ENCODE measurements at regions not wholly inside any gene's neighbourhood (a gene's known extent, or its start where the extent isn't known, plus 50 kb on each side); places are given as distances from the start of the nearest gene placed in this dataset.

- DNase-seq = no peak
Observed at GRCh38 chr5:96243862-96244261, 189.2 kb downstream of the PCSK1 start.

- DNase-seq = no peak
Observed at GRCh38 chr5:96243203-96243602, 189.8 kb downstream of the PCSK1 start.

- no peak for DNase-seq
Observed at GRCh38 chr5:96242571-96242970, 190.5 kb downstream of the PCSK1 start.

DNA sequence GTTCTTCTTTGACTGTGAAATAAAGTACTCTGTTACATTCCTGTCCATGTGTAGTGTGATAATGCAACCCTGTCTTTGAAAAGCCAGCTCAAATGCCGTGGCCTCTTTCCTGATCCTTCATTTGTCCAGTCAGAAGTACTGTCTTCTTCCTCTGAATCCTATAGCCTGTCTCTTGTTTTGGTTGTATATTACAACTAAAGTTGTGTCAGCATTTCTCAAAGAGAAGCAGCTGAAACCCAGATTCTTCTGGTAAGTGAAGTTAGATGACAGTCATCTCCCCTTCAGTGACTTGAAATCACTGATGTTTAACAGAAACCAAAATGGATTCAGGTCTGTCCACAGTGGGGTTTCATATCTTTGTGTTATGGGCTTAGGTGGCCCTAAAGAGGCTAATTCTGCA is 196.2 kb downstream of the PCSK1 start:
- DNase-seq = no peak

GRCh38 chr5:96236051-96236450 is 197.0 kb downstream of the PCSK1 start:
- DNase-seq = no peak

DNA sequence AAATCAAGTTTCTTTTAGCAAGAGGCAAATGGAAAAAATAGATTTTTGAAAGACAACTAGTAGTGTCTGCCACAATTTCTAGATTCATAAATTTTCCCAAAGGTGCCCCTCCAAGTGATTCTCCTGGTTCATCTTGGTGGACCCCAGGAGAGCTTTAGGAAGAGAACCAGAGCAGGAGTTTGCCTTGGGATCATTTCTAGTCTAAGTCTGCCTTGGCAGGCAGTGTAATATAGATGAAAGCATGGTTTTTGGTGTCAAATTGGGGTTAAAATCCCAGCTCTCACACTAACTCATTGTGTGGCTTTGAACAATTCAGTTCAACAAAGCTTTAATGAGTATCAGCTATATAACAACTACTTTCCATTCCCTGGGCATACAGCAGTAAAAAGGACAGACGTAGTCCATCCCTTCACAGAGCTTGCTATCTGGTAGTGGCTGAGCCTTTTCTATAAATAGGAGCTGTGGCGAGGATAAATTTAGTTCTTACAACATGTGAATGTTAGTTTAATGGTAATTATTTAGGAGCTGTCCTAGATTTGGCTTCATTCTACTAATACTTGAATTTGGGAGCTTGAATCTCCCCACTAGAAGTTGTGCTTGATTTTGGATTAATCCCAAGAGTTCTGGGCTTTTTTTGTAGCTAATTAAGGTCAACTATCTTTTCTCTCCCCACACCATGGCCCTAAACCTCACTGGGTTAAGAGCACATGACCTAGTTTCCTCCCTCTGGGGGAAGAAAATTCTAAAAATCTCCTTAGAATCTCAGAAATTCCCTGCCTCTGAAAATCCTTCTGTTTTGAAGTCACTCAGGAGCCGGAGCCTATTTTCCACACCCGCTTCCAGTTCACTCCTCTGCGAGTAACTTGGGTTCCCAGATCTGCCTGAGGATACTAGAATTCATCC is 197.8 kb downstream of the PCSK1 start:
- no peak for DNase-seq

GRCh38 chr5:96232602-96233001 is 200.4 kb downstream of the PCSK1 start:
- DNase-seq = no peak

DNA sequence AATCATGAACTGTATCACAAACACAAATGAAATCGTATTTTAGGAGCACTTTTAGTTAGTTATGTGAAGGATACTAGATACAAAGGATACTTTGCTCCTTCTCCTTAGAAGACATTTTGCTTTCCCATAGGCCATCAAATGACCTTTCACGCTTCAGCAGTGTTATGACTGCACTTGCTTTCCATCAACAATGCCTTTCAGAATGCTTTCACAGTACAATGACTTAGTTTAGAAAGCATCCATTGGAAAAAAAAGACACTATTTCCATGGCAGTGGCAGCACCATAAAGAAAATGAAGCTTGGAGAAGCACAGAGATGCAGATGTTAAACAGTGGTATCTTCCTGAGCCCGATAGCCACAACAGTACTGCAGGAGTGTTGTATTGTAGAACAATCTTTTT is 203.9 kb downstream of the PCSK1 start:
- DNase-seq = no peak

DNA sequence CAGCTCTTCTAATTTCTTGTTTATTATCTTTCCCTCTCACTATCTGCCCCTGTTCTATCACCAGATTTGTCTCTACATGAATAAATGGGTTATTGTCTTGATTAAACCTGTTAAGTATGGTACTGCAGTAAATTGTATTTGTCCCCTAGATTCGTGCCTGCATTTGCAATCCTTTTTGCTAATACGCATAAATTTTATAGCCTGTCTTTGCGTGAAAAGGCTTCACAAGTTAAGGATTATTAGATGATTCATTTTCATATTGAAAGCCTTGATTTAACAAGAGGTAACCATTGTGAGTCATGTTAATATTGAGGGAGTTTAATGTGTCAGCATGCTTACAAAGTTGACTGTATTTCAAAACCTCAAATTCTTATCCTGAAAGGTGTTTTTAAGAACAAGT is 204.6 kb downstream of the PCSK1 start:
- no peak for DNase-seq

GRCh38 chr5:96227957-96228356 is 205.1 kb downstream of the PCSK1 start:
- DNase-seq = no peak

- DNase-seq = no peak
Observed at GRCh38 chr5:96226941-96227552, 206.0 kb downstream of the PCSK1 start.

DNA sequence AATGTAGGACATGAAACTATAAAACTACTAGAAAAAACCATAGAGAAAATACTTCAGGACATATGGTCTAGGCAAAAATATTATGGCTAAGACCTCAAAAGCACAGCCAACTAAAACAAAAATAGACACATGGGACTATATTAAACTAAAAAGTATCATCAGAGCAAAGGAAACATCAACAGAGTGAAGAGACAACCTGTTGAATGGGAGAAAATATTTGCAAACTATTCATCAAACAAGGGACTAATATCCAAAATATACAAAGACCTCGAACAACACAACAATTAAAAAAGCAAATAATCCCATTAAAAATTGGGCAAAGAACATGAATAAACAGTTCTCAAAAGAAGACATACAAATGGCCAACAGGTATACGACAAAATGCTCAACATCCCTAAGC is 210.9 kb downstream of the PCSK1 start:
- no peak for DNase-seq

DNA sequence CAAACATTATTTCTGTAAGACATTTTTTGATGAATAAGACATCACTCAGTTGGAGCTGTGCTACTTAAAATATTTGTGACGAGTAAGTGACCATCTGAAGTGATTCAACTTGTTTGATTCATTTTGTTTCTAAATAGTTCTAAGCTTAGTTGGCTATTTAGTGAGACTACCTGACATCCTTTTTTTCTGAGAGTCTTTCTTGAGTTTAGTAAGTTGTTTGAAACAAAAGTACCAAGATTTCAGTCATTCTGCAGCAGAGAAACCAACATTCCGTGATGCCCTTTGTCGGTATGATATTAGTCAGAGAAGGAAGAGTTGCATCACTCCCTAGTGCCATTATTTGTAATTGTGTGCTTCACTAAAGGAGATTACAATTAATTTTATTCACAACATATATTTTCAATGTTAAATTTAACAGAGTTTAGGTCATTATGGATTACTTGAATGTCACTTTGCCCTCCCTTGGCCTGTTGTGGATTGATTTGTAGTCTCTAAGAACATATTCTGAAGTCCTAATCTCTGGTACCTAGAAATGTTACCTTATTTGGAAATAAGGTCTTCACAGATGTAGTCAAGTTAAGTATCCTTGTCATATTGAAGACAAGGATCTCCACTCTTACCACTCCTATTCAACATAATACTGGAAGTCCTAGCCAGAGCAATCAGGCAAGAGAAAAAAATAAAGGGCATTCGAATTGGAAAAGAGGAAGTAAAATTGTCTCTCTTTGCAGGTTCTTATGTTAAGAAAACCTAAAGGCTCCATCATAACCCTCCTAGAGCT is 212.2 kb downstream of the PCSK1 start:
- DNase-seq = no peak

GRCh38 chr5:96219580-96220281 is 213.3 kb downstream of the PCSK1 start:
- no peak for DNase-seq

- DNase-seq = no peak
Observed at GRCh38 chr5:96218653-96219052, 214.4 kb downstream of the PCSK1 start.

DNA sequence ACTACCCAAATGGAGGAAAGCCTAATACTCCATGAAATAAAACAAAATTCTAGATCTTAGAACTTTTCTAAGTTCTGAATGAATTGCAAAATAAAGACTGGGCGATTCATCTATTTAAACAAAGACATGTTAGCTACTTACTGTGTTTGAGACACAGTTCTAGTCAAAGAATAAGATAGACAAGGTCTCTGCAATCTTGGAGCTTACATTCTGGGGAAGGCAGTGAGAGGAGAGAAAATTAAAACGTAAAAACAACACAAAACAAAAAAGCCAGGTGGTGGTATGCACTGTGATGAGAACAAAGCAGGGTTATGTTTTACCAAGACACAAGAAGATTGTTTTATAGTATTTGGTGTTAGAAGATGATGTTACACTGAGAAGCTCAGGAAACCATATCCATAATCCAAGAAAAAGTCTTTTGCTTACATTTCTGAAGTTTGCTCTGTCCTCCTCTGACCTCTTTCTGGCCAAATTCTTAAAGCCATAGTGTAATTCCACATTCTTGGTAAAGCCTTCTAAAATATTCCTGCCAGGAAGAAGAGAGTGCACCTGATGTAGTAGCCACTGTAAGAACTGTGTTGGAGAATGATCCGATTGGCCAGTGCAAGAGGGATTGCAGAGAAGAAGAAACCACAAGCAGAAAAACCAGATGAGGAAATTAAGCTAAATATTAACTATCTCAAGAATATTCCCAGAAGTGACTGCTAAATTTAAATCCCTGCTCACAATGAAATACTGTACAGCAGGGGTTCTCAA is 218.4 kb downstream of the PCSK1 start:
- no peak for DNase-seq

DNA sequence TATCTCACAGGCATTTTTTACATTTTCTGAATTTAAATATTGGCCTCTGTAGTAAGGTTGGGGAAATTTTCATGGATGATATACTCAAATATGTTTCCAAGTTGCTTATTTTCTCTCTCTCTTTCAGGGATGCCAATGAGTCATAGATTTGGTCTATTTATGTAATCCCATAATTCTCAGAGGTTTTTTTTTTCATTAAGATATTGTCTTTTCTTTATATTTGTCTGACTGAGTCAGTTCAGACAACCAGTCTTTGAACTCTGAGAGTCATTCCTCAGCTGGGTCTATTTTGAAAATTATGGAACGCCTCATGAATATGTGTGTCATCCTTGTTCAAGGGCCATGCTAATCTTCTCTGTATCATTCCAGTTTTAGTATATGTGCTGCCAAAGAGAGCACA is 223.2 kb downstream of the PCSK1 start:
- no peak for DNase-seq

- no peak for DNase-seq
Observed at GRCh38 chr5:96207420-96207819, 225.6 kb downstream of the PCSK1 start.

DNA sequence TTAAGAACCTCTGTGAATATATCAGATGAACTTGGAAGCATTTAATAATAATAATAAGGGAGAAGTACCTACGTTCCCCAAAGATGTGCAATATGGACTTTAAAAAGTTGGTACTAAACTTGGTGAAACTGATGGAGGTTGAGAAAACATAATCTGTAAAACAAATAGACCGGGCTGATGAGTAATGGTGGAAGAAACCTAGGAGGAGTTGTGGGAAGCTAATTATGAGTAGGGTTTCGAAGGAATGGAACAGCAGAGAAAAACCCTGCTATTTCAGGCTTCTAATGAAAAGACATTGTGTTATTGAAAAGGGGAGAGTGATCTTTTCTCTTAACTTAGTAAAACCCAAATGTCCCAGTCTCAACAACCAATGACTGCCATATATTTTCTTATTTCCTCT is 229.3 kb downstream of the PCSK1 start:
- no peak for DNase-seq

GRCh38 chr5:96201503-96201902 is 231.5 kb downstream of the PCSK1 start:
- DNase-seq = no peak

DNA sequence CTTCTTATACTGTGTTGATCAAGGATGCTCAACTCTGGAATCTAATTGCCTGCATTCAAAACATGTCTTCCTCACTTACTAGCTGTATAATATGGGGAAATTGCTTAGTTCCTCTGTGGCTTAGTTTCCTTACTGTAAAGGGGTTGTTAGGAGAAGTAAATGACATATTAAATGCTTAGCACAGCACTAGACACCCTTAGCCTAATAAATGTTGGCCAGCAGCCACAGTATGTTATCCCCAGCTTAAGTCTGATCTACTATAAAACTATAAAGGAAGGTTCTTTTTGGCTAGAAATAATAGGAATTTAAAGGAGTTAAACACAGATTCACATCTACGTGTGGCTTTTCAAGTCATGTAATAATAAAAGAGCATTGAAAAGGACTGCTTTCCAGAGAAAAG is 232.4 kb downstream of the PCSK1 start:
- no peak for DNase-seq

- no peak for DNase-seq
Observed at GRCh38 chr5:96199713-96200183, 233.3 kb downstream of the PCSK1 start.
